HEK293T (cell line): ENCODE measurements at regions not wholly inside any gene's neighbourhood (a gene's known extent, or its start where the extent isn't known, plus 50 kb on each side); places are given as distances from the start of the nearest gene placed in this dataset.

Source experiments
- CTCF ChIA-PET: fragments of 350-600 bp; formaldehyde crosslinking; extraction: SDS; loops from one replicate; lab custom pipeline; 2021; ENCODE audit warnings: antibody characterized with exemption, inconsistent platforms; lab: Yijun Ruan, JAX
- POLR2A ChIA-PET: fragments of 350-600 bp; formaldehyde crosslinking; extraction: SDS; loops from one replicate; lab custom pipeline; 2020; ENCODE audit warnings: antibody characterized with exemption, inconsistent platforms; lab: Yijun Ruan, JAX
- DNase-seq: peaks from one replicate; pipeline ENCODE4 v3.0.0; 2012; ENCODE audit warnings: mixed read lengths; ENCODE audit errors: extremely low spot score
- ARNT ChIP-seq: fragments of 450-650 bp; IDR thresholded peaks from 2 replicates; pipeline ENCODE4 v1.6.1; 2017; ENCODE audit warnings: mild to moderate bottlenecking
- BHLHE40 ChIP-seq: fragments of 450-650 bp; IDR thresholded peaks from 2 replicates; pipeline ENCODE4 v1.6.1; 2016; ENCODE audit warnings: mild to moderate bottlenecking, moderate library complexity, borderline replicate concordance
- CTBP1 ChIP-seq: fragments of 450-650 bp; IDR thresholded peaks from 2 replicates; pipeline ENCODE4 v1.6.1; 2016; ENCODE audit warnings: borderline replicate concordance
- ELF4 ChIP-seq: fragments of 450-650 bp; IDR thresholded peaks from 2 replicates; pipeline ENCODE4 v1.6.1; 2017; ENCODE audit warnings: antibody characterized with exemption
- FOXA1 ChIP-seq: fragments of 450-650 bp; IDR thresholded peaks from 2 replicates; pipeline ENCODE4 v1.6.1; 2016; ENCODE audit warnings: mild to moderate bottlenecking
- FOXK2 ChIP-seq: fragments of 450-650 bp; IDR thresholded peaks from 2 replicates; pipeline ENCODE4 v1.6.1; 2016; ENCODE audit warnings: mild to moderate bottlenecking
- FOXM1 ChIP-seq: fragments of 450-650 bp; IDR thresholded peaks from 2 replicates; pipeline ENCODE4 v1.6.1; 2017; ENCODE audit warnings: mild to moderate bottlenecking, borderline replicate concordance
- HDGF ChIP-seq: fragments of 450-650 bp; IDR thresholded peaks from 2 replicates; pipeline ENCODE4 v1.6.1; 2017; ENCODE audit warnings: antibody characterized with exemption, borderline replicate concordance
- L3MBTL2 ChIP-seq: fragments of 450-650 bp; conservative IDR thresholded peaks from 2 replicates; pipeline ENCODE4 v1.6.1; 2016; ENCODE audit warnings: mild to moderate bottlenecking
- LEF1 ChIP-seq: fragments of 450-650 bp; IDR thresholded peaks from 2 replicates; pipeline ENCODE4 v1.6.1; 2017; ENCODE audit warnings: mild to moderate bottlenecking, borderline replicate concordance
- NFRKB ChIP-seq: fragments of 450-650 bp; IDR thresholded peaks from 2 replicates; pipeline ENCODE4 v1.6.1; 2016; ENCODE audit warnings: mild to moderate bottlenecking, moderate library complexity
- SP1 ChIP-seq: fragments of 450-650 bp; IDR thresholded peaks from 2 replicates; pipeline ENCODE4 v1.6.1; 2017
- SUZ12 ChIP-seq: fragments of 450-650 bp; IDR thresholded peaks from 2 replicates; pipeline ENCODE4 v1.6.1; 2016; ENCODE audit warnings: mild to moderate bottlenecking
- TARDBP ChIP-seq: fragments of 450-650 bp; IDR thresholded peaks from 2 replicates; pipeline ENCODE4 v1.6.1; 2016
- ZNF384 ChIP-seq: fragments of 450-650 bp; IDR thresholded peaks from 2 replicates; pipeline ENCODE4 v1.6.1; 2016
- TF ChIP-seq, protein P1 (sequence below): fragments of 450-650 bp; IDR thresholded peaks from 2 replicates; pipeline ENCODE4 v1.6.1; 2016

DNA sequence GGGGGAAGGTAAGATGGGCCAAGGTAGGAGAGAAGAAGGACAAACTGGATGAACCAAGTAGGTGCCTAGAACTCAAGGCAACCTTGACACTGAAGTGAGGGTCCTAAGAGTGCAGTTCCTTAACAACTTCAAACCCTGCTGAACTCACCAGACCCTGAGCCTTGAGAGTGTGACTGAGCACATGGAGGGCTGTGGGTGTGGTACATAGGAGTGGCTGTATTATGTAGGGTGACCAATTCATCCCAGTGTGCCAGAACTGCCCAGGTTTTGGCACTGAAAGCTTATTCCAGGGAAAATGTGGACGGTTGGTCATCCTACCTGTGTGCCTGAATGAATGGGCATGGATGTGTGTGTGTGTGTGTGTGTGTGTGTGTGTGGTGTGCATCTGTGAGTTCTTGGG is 281.8 kb downstream of the DHX35 start:
- ChIA-PET POLR2A (no interaction called here), CTCF (no interaction called here)
- DNase-seq = no peak
- no peak for TF ChIP-seq LEF1

DNA sequence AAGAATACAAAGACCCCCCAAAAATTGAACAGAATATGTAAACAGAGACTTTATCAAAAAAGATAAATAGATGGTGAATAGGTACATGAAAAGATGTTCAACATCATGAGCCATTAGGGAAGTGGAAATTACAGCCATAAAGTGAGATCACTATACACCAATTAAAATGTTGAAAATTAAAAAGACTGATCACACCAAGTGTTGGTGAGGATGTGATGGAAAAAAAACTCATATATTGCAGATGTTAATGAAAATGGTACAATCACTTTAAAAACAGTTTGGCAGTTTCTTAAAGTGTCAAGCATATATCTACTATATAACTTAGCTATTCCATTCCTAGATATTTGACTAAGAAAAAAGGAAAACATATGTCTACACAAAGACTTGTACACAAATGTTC is 280.5 kb downstream of the DHX35 start:
- TF ChIP-seq FOXA1 (no peak), TARDBP (no peak), CTBP1 (no peak), NFRKB (no peak), HDGF (no peak), ZNF384 (no peak), ELF4 (no peak), FOXK2 (no peak), FOXM1 (no peak), L3MBTL2 (no peak), SP1 (no peak)
- ChIA-PET POLR2A (no interaction called here), CTCF (no interaction called here)
- DNase-seq = no peak

DNA sequence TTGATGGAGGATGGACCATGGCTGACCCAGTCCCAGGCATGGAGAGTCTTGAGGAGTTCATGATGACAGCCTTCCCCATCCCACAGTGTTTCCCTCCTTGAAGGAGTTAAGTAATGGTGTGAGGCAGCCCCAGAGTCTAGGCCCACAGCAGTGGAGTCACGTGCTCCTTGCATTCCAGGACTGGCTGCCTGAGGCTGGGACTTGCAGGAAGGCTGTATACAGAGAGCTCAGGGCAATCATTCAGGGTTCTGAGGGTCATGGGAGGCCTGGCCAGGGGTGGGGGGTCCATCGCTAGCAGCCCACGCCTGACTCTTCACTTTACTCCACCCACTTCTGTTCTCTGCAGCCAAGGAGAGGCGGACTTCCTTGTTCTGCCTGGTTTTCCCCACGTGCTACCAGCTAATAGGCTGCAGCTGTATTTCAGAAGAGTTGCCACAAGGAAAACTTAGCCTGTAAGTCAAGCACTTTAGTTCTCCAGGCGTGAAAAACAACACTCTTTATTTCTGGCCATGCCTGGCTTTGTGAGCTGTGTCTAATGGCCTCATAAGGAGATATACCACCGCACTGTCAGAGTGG is 272.5 kb downstream of the DHX35 start:
- TF ChIP-seq LEF1 (no peak), CTBP1 (no peak), ARNT (no peak), ZNF384 (no peak), FOXM1 (no peak), ELF4 (no peak), L3MBTL2 (no peak), FOXK2 (no peak), SUZ12 (no peak), BHLHE40 (no peak)
- TF ChIP-seq, protein P1, sequence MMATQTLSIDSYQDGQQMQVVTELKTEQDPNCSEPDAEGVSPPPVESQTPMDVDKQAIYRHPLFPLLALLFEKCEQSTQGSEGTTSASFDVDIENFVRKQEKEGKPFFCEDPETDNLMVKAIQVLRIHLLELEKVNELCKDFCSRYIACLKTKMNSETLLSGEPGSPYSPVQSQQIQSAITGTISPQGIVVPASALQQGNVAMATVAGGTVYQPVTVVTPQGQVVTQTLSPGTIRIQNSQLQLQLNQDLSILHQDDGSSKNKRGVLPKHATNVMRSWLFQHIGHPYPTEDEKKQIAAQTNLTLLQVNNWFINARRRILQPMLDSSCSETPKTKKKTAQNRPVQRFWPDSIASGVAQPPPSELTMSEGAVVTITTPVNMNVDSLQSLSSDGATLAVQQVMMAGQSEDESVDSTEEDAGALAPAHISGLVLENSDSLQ = no peak
- no peak for DNase-seq
- ChIA-PET CTCF (no interaction called here), POLR2A (no interaction called here)

DNA sequence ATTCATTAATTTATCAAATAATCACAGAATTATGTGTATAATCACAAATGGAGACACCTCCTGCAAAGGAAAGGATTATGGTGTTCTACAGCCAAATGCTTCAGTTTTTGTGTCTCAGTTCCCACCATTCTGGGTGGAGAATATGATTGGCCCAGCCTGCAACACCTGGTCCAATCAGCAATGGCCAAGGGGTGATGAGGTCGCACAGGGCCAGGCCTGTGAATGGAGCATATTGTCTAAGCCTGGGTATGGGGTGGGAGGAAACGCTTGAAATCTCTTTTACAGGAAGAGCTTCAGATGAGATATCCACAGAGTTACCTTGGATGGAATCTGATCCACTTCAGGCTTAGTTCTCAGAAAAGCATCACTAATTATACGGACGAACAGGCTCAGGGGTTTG is 271.6 kb downstream of the DHX35 start:
- no peak for TF ChIP-seq ZNF384
- TF ChIP-seq L3MBTL2 = no peak
- no peak for TF ChIP-seq ELF4
- DNase-seq = no peak
- POLR2A ChIA-PET = no interaction called here
- CTCF ChIA-PET = no interaction called here

DNA sequence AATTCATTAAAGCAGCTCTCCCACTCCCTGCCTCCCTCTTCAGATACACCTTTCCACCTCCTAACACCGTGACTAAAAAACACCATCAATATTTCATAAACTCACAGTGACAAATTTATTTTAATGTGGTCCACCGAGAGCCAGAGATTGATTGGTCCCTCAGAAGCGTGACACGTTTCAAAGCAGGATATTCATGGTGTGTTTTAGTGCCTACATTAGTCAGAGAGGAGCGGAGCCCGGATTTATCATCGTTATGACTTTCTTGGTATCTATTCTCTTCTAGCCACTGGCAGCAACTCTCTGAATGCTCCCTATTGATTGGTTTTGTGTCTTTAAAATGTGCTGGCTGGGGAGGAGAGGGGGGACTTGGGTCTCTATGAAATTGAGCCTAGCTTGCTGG is 265.3 kb downstream of the DHX35 start:
- DNase-seq = no peak
- ChIA-PET CTCF (no interaction called here), POLR2A (no interaction called here)
- no peak for TF ChIP-seq FOXM1
- no peak for TF ChIP-seq SUZ12
- TF ChIP-seq, protein P1 = no peak
- TF ChIP-seq TARDBP = no peak
- TF ChIP-seq FOXK2 = no peak
- TF ChIP-seq ELF4 = no peak
- no peak for TF ChIP-seq BHLHE40

DNA sequence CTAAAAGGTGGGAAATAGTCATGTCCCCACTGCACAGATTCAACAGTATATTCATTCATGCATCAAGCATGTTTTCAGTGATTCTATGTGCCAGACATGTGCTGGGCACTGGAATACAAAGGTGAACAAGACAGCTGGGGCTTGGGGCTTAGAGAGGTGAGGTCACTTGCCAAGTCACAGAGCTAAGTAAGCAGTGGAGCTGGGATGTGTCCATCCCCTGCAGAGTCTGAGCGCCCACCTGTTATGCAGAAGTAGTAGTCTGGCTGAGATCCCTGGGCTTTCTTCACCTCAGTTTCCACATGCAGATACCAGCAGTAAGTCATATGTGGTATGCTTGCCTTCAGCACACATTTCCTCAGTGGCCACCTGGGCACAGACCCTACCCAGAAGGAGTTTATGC is 263.8 kb downstream of the DHX35 start:
- TF ChIP-seq ZNF384 = no peak
- DNase-seq = no peak
- ChIA-PET CTCF (no interaction called here), POLR2A (no interaction called here)

DNA sequence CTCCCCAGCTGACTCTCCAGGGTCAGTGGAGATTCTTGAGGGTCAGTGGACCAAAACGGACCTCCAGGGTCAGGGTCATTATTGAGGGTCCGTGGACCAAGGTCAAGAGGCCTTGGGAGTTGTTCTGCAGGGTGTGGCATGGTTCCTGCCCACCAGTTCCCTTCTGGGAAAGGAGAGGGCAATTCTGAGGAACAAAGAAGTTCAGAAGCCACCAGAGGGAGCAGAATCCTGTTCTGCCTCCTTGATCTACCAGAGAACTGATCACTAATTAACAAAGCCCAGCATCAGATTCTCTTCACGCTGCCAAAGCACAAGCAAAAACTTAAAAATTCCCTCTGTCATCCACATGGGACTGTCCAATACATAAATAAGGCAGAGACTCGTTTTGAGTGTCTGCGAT is 263.4 kb downstream of the DHX35 start:
- POLR2A ChIA-PET = no interaction called here
- no peak for DNase-seq
- TF ChIP-seq L3MBTL2 (no peak), HDGF (no peak), BHLHE40 (no peak), SP1 (no peak), FOXA1 (no peak), ELF4 (no peak)
- TF ChIP-seq, protein P1 = no peak
- CTCF ChIA-PET = no interaction called here

DNA sequence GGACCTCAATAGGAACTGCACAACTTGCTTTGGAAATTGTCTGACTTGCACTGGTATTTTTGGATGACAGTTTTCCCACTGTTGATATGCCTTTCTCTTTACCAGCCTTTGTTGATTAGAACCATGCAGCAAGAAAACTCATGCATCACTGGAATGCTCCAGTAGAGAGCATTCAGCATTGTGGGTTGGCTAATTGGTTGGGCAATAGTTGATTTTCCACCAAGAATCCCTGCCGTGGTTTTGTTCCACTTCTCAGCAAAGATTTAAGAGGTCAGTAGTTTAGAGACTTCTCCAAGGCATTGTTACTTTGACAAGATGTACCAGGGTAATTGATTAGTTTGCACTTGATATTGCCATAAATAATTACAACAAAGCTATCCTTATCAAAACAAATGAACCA is 260.0 kb downstream of the DHX35 start:
- CTCF ChIA-PET = no interaction called here
- DNase-seq = no peak
- no peak for TF ChIP-seq FOXM1
- TF ChIP-seq NFRKB = no peak
- TF ChIP-seq HDGF = no peak
- TF ChIP-seq, protein P1 = no peak
- TF ChIP-seq SUZ12 = no peak
- no peak for TF ChIP-seq FOXK2
- POLR2A ChIA-PET = no interaction called here
